NCI-H2107 (cell line): ENCODE measurements at regions not wholly inside any gene's neighbourhood (a gene's known extent, or its start where the extent isn't known, plus 50 kb on each side); places are given as distances from the start of the nearest gene placed in this dataset.
"Not testable (repeated sequence)": the region's sequence is repeated elsewhere in the genome, so short reads cannot be mapped to it uniquely, and the experiment has no call there.

Experiments used
- DNase-seq: peaks from one replicate; lab custom pipeline; 2025; lab: John Stamatoyannopoulos, UW

- DNase-seq = no peak
These were observed 490.4 kb upstream of the ADGRB3 start for GRCh38 chr6:68144667-68145066.

- no peak for DNase-seq
These were observed 493.9 kb upstream of the ADGRB3 start for GRCh38 chr6:68141190-68141589.

GRCh38 chr6:68139130-68139529 lies 496.0 kb upstream of the ADGRB3 start:
- no peak for DNase-seq

GRCh38 chr6:68134796-68135195 lies 500.3 kb upstream of the ADGRB3 start:
- no peak for DNase-seq

- DNase-seq = no peak
These were observed 506.9 kb upstream of the ADGRB3 start for GRCh38 chr6:68128211-68128610.

- no peak for DNase-seq
These were observed 508.0 kb upstream of the ADGRB3 start for GRCh38 chr6:68127074-68127473.

GRCh38 chr6:68126089-68126749 lies 508.9 kb upstream of the ADGRB3 start:
- no peak for DNase-seq

GRCh38 chr6:68122975-68123374 lies 512.1 kb upstream of the ADGRB3 start:
- not testable (repeated sequence) for DNase-seq

- DNase-seq = no peak
These were observed 513.0 kb upstream of the ADGRB3 start for GRCh38 chr6:68122032-68122431.

- DNase-seq = not testable (repeated sequence)
These were observed 514.1 kb upstream of the ADGRB3 start for GRCh38 chr6:68120954-68121353.

- no peak for DNase-seq
These were observed 520.5 kb upstream of the ADGRB3 start for GRCh38 chr6:68114463-68115047.

- no peak for DNase-seq
These were observed 526.7 kb upstream of the ADGRB3 start for GRCh38 chr6:68108233-68108835.

GRCh38 chr6:68094070-68094469 lies 541.0 kb upstream of the ADGRB3 start:
- no peak for DNase-seq

GRCh38 chr6:68087399-68088133 lies 547.5 kb upstream of the ADGRB3 start:
- no peak for DNase-seq

- no peak for DNase-seq
These were observed 548.9 kb upstream of the ADGRB3 start for GRCh38 chr6:68086199-68086598.

- DNase-seq = not testable (repeated sequence)
These were observed 549.5 kb upstream of the ADGRB3 start for GRCh38 chr6:68085599-68085998.

GRCh38 chr6:68082086-68082485 lies 553.0 kb upstream of the ADGRB3 start:
- DNase-seq = no peak

GRCh38 chr6:68080074-68080473 lies 555.0 kb upstream of the ADGRB3 start:
- DNase-seq = no peak

GRCh38 chr6:68077661-68078060 lies 557.4 kb upstream of the ADGRB3 start:
- DNase-seq = no peak

- no peak for DNase-seq
These were observed 563.3 kb upstream of the ADGRB3 start for GRCh38 chr6:68071740-68072139.

GRCh38 chr6:68069921-68070710 lies 565.0 kb upstream of the ADGRB3 start:
- no peak for DNase-seq

- DNase-seq = no peak
These were observed 575.2 kb upstream of the ADGRB3 start for GRCh38 chr6:68059899-68060298.
